ENCODE measurements at regions not wholly inside any gene's neighbourhood (a gene's known extent, or its start where the extent isn't known, plus 50 kb on each side); places are given as distances from the start of the nearest gene placed in this dataset.

DNA sequence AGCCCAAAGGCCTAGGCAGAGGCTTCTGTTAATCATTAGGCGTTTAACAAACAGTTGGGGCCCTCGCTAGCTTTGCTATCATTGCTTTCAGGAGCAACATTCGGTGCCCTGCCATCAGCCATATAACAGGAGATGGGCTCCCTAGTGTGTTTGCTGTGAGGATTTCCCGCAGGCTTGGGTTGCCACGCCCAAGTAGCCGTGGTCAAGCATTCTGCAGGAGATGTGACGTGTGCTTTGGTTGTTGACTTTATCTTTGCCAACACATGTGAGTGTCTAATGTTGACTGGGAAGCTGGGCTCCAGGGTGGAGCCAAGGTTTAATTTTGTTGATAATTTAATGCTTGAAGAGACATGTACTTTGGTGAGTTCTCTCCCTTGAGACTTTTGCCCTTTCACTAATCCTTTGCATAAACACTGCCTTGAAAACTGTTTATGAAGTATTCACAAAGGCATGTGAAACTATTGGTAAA lies 184.6 kb upstream of the KIT start (continued):
- TF ChIP-seq NR1H2 (CRISPR knock-in tag; IDR thresholded peaks at IDR 0.05) (no peak), TEAD4 (IDR thresholded peaks at IDR 0.05; ENCODE audit: low read length) (peak; percentile 82), TEAD4 (CRISPR knock-in tag; IDR thresholded peaks at IDR 0.05; ENCODE audit: borderline replicate concordance) (no peak), ZNF551 (CRISPR knock-in tag; IDR thresholded peaks at IDR 0.05) (no peak), KDM1A (IDR thresholded peaks at IDR 0.05) (peak in 1 of 2 experiments; percentile 52; a peak in 1 of 4 replicates), SAP30 (IDR thresholded peaks at IDR 0.05; ENCODE audit: borderline replicate concordance, insufficient read depth, low read depth, low read length, poor library complexity, severe bottlenecking) (no peak), TAL1 (IDR thresholded peaks at IDR 0.05) (peak; percentile 77), GTF2E2 (tag; IDR thresholded peaks at IDR 0.05) (no peak), HLTF (IDR thresholded peaks at IDR 0.05) (no peak), CREB1 (IDR thresholded peaks at IDR 0.05) (peak; percentile 72), CREB1 (CRISPR knock-in tag; IDR thresholded peaks at IDR 0.05) (no peak), SRSF3 (IDR thresholded peaks at IDR 0.05; ENCODE audit: insufficient read depth, low read length) (no peak), KLF16 (IDR thresholded peaks at IDR 0.05) (no peak), IFI16 (CRISPR knock-in tag; IDR thresholded peaks at IDR 0.05) (no peak), FOSL1 (tag; conservative IDR thresholded peaks at IDR 0.05) (peak; percentile 45; the same call in 1 of the 2 replicates)
- TF ChIP-seq, protein P1, sequence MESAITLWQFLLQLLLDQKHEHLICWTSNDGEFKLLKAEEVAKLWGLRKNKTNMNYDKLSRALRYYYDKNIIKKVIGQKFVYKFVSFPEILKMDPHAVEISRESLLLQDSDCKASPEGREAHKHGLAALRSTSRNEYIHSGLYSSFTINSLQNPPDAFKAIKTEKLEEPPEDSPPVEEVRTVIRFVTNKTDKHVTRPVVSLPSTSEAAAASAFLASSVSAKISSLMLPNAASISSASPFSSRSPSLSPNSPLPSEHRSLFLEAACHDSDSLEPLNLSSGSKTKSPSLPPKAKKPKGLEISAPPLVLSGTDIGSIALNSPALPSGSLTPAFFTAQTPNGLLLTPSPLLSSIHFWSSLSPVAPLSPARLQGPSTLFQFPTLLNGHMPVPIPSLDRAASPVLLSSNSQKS (CRISPR knock-in tag; IDR thresholded peaks at IDR 0.05): no peak
- TF ChIP-seq, protein P2, sequence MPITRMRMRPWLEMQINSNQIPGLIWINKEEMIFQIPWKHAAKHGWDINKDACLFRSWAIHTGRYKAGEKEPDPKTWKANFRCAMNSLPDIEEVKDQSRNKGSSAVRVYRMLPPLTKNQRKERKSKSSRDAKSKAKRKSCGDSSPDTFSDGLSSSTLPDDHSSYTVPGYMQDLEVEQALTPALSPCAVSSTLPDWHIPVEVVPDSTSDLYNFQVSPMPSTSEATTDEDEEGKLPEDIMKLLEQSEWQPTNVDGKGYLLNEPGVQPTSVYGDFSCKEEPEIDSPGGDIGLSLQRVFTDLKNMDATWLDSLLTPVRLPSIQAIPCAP (CRISPR knock-in tag; IDR thresholded peaks at IDR 0.05; ENCODE audit: borderline replicate concordance): no peak
- TF ChIP-seq, protein P3, sequence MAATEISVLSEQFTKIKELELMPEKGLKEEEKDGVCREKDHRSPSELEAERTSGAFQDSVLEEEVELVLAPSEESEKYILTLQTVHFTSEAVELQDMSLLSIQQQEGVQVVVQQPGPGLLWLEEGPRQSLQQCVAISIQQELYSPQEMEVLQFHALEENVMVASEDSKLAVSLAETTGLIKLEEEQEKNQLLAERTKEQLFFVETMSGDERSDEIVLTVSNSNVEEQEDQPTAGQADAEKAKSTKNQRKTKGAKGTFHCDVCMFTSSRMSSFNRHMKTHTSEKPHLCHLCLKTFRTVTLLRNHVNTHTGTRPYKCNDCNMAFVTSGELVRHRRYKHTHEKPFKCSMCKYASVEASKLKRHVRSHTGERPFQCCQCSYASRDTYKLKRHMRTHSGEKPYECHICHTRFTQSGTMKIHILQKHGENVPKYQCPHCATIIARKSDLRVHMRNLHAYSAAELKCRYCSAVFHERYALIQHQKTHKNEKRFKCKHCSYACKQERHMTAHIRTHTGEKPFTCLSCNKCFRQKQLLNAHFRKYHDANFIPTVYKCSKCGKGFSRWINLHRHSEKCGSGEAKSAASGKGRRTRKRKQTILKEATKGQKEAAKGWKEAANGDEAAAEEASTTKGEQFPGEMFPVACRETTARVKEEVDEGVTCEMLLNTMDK (IDR thresholded peaks at IDR 0.05; ENCODE audit: borderline replicate concordance, insufficient read depth, low read depth, low read length, poor library complexity, severe bottlenecking): no peak
- TF ChIP-seq, protein P4, sequence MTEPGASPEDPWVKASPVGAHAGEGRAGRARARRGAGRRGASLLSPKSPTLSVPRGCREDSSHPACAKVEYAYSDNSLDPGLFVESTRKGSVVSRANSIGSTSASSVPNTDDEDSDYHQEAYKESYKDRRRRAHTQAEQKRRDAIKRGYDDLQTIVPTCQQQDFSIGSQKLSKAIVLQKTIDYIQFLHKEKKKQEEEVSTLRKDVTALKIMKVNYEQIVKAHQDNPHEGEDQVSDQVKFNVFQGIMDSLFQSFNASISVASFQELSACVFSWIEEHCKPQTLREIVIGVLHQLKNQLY (CRISPR knock-in tag; conservative IDR thresholded peaks at IDR 0.05): no peak
- TF ChIP-seq, protein P5, sequence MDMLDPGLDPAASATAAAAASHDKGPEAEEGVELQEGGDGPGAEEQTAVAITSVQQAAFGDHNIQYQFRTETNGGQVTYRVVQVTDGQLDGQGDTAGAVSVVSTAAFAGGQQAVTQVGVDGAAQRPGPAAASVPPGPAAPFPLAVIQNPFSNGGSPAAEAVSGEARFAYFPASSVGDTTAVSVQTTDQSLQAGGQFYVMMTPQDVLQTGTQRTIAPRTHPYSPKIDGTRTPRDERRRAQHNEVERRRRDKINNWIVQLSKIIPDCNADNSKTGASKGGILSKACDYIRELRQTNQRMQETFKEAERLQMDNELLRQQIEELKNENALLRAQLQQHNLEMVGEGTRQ (CRISPR knock-in tag; IDR thresholded peaks at IDR 0.05): no peak
